ENCODE measurements at regions not wholly inside any gene's neighbourhood (a gene's known extent, or its start where the extent isn't known, plus 50 kb on each side); places are given as distances from the start of the nearest gene placed in this dataset.

DNA sequence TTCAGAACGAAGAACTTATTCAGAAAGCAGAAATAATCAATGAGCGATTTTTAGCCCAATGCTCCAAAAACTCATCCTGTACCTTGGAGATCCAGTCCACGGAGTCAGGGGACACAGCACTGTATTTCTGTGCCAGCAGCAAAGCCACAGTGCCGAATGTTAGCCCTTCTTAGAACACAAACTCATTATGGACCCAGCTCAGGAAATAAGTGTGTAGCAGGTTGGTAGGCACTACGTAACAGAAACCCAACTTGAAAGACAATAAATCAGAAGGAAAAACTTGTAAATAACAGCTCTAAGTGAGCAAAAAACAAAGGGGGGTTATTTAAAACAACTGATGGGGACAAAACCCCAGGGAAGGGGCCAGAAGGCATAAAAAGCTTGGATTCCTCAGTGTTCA is 112.0 kb upstream of the PRSS1 start:
- DNase-seq (ENCODE audit: low spot score) (no peak), ATAC-seq (no peak)
- POLR2A ChIA-PET: no interaction called here
- TF ChIP-seq CBFB (CRISPR knock-in tag; IDR thresholded peaks at IDR 0.05; ENCODE audit: low read depth) (no peak), TCF7 (CRISPR knock-in tag; IDR thresholded peaks at IDR 0.05; ENCODE audit: low read depth) (no peak), USF1 (CRISPR knock-in tag; IDR thresholded peaks at IDR 0.05) (no peak), SMAD4 (CRISPR knock-in tag; IDR thresholded peaks at IDR 0.05) (no peak), RORB (CRISPR knock-in tag; IDR thresholded peaks at IDR 0.05) (no peak), ZNF671 (CRISPR knock-in tag; IDR thresholded peaks at IDR 0.05) (no peak), ZNF121 (CRISPR knock-in tag; IDR thresholded peaks at IDR 0.05) (no peak)
- TF ChIP-seq, protein P1, sequence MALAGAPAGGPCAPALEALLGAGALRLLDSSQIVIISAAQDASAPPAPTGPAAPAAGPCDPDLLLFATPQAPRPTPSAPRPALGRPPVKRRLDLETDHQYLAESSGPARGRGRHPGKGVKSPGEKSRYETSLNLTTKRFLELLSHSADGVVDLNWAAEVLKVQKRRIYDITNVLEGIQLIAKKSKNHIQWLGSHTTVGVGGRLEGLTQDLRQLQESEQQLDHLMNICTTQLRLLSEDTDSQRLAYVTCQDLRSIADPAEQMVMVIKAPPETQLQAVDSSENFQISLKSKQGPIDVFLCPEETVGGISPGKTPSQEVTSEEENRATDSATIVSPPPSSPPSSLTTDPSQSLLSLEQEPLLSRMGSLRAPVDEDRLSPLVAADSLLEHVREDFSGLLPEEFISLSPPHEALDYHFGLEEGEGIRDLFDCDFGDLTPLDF (CRISPR knock-in tag; IDR thresholded peaks at IDR 0.05): no peak
- TF ChIP-seq, protein P2, sequence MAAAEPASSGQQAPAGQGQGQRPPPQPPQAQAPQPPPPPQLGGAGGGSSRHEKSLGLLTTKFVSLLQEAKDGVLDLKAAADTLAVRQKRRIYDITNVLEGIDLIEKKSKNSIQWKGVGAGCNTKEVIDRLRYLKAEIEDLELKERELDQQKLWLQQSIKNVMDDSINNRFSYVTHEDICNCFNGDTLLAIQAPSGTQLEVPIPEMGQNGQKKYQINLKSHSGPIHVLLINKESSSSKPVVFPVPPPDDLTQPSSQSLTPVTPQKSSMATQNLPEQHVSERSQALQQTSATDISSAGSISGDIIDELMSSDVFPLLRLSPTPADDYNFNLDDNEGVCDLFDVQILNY (CRISPR knock-in tag; IDR thresholded peaks at IDR 0.05): no peak
- H3K4me3 Mint-ChIP-seq: no peak overlapping the region
- peaks cover 3% of the 10 kb centered on the region for H3K27me3 Mint-ChIP-seq (ENCODE audit: low read depth)
- H3K36me3 Mint-ChIP-seq: no peaks in the 10 kb centered on the region
- CTCF ChIA-PET: interaction anchor here (0.7 to 9.0 kb wide), 7 partner anchors 18 to 174 kb away, joined by 3 to 174 read pairs (median 3); no protein-coding TSS in a partner anchor
- no peak overlapping the region for H3K27ac Mint-ChIP-seq
- peaks cover 2% of the 10 kb centered on the region; the same call in 1 of the 2 replicates for H3K4me1 Mint-ChIP-seq
- peaks cover under 1% of the 10 kb centered on the region; the same call in 1 of the 2 replicates for H3K9me3 Mint-ChIP-seq

DNA sequence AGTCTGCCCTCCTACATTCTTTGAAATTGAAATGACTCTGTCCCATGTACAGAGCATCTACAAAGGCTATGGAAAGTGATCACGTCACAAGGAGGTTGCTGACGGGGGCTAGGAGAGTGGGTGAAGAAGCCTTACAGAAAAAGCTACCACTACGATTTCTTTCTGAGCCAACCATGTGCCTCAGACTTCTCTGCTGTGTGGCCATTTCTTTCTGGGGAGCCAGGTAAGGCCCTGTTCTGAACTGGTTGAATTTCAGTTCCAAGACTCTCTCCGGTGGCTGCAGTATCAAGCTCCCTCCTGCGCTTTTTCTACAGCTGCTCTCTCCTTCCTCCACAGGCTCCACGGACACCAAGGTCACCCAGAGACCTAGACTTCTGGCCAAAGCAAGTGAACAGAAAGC is 112.5 kb upstream of the PRSS1 start:
- no peak for TF ChIP-seq ATF3 (CRISPR knock-in tag; conservative IDR thresholded peaks at IDR 0.05)
- TF ChIP-seq KAT7 (CRISPR knock-in tag; IDR thresholded peaks at IDR 0.05; ENCODE audit: borderline replicate concordance): no peak
- no peak for TF ChIP-seq MYBL2 (CRISPR knock-in tag; IDR thresholded peaks at IDR 0.05)
- no peak for TF ChIP-seq NFE2L1 (CRISPR knock-in tag; IDR thresholded peaks at IDR 0.05)
- TF ChIP-seq STAT6 (CRISPR knock-in tag; conservative IDR thresholded peaks at IDR 0.05; ENCODE audit: low read depth): no peak
- TF ChIP-seq USF2 (CRISPR knock-in tag; IDR thresholded peaks at IDR 0.05): no peak
- no peak for TF ChIP-seq ZNF423 (CRISPR knock-in tag; IDR thresholded peaks at IDR 0.05)
- TF ChIP-seq ZNF121 (CRISPR knock-in tag; IDR thresholded peaks at IDR 0.05): no peak
- TF ChIP-seq, protein P3, sequence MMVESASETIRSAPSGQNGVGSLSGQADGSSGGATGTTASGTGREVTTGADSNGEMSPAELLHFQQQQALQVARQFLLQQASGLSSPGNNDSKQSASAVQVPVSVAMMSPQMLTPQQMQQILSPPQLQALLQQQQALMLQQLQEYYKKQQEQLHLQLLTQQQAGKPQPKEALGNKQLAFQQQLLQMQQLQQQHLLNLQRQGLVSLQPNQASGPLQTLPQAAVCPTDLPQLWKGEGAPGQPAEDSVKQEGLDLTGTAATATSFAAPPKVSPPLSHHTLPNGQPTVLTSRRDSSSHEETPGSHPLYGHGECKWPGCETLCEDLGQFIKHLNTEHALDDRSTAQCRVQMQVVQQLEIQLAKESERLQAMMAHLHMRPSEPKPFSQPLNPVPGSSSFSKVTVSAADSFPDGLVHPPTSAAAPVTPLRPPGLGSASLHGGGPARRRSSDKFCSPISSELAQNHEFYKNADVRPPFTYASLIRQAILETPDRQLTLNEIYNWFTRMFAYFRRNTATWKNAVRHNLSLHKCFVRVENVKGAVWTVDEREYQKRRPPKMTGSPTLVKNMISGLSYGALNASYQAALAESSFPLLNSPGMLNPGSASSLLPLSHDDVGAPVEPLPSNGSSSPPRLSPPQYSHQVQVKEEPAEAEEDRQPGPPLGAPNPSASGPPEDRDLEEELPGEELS (CRISPR knock-in tag; IDR thresholded peaks at IDR 0.05): no peak
- TF ChIP-seq ZNF219 (CRISPR knock-in tag; IDR thresholded peaks at IDR 0.05; ENCODE audit: borderline replicate concordance): no peak
- TF ChIP-seq, protein P4, sequence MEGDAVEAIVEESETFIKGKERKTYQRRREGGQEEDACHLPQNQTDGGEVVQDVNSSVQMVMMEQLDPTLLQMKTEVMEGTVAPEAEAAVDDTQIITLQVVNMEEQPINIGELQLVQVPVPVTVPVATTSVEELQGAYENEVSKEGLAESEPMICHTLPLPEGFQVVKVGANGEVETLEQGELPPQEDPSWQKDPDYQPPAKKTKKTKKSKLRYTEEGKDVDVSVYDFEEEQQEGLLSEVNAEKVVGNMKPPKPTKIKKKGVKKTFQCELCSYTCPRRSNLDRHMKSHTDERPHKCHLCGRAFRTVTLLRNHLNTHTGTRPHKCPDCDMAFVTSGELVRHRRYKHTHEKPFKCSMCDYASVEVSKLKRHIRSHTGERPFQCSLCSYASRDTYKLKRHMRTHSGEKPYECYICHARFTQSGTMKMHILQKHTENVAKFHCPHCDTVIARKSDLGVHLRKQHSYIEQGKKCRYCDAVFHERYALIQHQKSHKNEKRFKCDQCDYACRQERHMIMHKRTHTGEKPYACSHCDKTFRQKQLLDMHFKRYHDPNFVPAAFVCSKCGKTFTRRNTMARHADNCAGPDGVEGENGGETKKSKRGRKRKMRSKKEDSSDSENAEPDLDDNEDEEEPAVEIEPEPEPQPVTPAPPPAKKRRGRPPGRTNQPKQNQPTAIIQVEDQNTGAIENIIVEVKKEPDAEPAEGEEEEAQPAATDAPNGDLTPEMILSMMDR (IDR thresholded peaks at IDR 0.05): no peak
- TF ChIP-seq TCF7 (CRISPR knock-in tag; IDR thresholded peaks at IDR 0.05; ENCODE audit: low read depth): no peak
- TF ChIP-seq, protein P5, sequence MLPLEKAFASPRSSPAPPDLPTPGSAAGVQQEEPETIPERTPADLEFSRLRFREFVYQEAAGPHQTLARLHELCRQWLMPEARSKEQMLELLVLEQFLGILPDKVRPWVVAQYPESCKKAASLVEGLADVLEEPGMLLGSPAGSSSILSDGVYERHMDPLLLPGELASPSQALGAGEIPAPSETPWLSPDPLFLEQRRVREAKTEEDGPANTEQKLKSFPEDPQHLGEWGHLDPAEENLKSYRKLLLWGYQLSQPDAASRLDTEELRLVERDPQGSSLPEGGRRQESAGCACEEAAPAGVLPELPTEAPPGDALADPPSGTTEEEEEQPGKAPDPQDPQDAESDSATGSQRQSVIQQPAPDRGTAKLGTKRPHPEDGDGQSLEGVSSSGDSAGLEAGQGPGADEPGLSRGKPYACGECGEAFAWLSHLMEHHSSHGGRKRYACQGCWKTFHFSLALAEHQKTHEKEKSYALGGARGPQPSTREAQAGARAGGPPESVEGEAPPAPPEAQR (CRISPR knock-in tag; IDR thresholded peaks at IDR 0.05): no peak
- TF ChIP-seq ATF6 (CRISPR knock-in tag; IDR thresholded peaks at IDR 0.05): no peak
- ATAC-seq (no peak), DNase-seq (ENCODE audit: low spot score) (no peak)
- no peak overlapping the region for H3K27ac Mint-ChIP-seq
- ChIA-PET POLR2A (no interaction called here), CTCF (interaction anchor here (0.7 to 9.0 kb wide), 7 partner anchors 19 to 174 kb away, joined by 3 to 174 read pairs (median 3); no protein-coding TSS in a partner anchor)
- H3K9me3 Mint-ChIP-seq: peaks cover 5% of the 10 kb centered on the region
- no peak overlapping the region for H3K4me3 Mint-ChIP-seq
- no peaks in the 10 kb centered on the region for H3K36me3 Mint-ChIP-seq
- peaks cover 2% of the 10 kb centered on the region; the same call in 1 of the 2 replicates for H3K4me1 Mint-ChIP-seq
- peaks cover 8% of the 10 kb centered on the region for H3K27me3 Mint-ChIP-seq (ENCODE audit: low read depth)
